ENCODE measurements at regions not wholly inside any gene's neighbourhood (a gene's known extent, or its start where the extent isn't known, plus 50 kb on each side); places are given as distances from the start of the nearest gene placed in this dataset.

DNA sequence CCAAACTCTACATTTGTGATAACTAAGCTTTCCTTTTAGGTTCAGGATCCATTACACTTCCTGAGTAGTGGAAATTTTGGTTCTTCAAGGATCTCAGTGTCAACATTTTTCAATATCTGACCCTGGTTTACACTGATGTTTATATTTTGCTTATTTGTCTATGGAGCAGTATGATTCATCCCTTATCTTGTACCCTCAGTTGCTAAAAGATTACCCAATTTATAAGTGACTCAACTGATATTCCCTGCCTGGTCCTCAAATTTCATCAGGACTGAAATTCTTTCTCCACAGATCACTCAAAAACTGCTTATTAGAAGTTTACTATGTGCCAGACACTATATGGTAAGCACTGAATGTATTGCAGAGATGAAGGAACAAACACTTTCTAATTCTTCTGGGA, 139.1 kb upstream of the CHRM3 start:
- in situ Hi-C loops (cut with MboI; ENCODE audit: low pct_unique_long_range_greater_than_20kb, low sequenced_read_pairs, unreplicated experiment): no loop called here
- no peak for DNase-seq (ENCODE audit: low spot score)
- TF ChIP-seq, protein P1, sequence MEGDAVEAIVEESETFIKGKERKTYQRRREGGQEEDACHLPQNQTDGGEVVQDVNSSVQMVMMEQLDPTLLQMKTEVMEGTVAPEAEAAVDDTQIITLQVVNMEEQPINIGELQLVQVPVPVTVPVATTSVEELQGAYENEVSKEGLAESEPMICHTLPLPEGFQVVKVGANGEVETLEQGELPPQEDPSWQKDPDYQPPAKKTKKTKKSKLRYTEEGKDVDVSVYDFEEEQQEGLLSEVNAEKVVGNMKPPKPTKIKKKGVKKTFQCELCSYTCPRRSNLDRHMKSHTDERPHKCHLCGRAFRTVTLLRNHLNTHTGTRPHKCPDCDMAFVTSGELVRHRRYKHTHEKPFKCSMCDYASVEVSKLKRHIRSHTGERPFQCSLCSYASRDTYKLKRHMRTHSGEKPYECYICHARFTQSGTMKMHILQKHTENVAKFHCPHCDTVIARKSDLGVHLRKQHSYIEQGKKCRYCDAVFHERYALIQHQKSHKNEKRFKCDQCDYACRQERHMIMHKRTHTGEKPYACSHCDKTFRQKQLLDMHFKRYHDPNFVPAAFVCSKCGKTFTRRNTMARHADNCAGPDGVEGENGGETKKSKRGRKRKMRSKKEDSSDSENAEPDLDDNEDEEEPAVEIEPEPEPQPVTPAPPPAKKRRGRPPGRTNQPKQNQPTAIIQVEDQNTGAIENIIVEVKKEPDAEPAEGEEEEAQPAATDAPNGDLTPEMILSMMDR (IDR thresholded peaks at IDR 0.05; ENCODE audit: extremely low read depth, insufficient read depth, missing control alignments): no peak

DNA sequence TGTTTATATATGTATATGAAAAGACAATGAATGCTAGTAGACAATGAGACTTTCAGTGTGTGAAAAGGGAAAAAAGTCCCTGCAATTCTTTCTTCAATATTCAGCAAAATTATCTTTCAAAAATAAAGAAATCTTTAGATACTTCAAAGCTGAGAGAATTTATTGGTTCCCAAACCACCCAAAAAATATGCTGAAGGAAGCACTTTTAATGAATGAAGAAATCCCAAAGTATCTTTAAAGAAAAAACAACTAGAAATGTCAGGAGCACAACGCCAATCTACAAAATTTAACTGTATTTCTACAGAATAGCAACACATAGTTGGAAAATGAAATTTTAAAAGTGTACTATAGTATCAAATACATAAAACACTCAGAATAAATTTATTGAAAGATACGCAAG, 142.3 kb upstream of the CHRM3 start:
- no peak for DNase-seq (ENCODE audit: low spot score)
- in situ Hi-C loops (cut with MboI; ENCODE audit: low pct_unique_long_range_greater_than_20kb, low sequenced_read_pairs, unreplicated experiment): no loop called here
- TF ChIP-seq, protein P1 (IDR thresholded peaks at IDR 0.05; ENCODE audit: extremely low read depth, insufficient read depth, missing control alignments): no peak

DNA sequence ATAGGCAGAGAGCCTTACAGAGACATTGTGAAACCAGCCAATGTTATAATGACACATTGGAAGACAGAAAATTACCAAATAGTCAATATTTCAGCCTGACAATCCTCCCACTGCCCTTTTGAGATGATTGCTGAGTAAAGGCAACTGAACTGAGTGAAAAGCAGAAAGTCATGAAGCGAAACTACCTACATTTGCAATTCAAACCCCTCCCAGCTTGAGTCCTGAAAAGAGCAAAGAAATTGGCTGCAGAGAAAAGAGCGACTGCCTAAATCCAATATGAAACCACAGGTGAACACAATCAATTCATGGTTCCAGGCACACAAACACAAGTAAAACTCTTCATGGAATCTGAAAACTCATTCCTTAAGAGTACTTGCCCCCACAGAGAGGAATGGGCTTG, 143.4 kb upstream of the CHRM3 start:
- no peak for DNase-seq (ENCODE audit: low spot score)
- in situ Hi-C loops (cut with MboI; ENCODE audit: low pct_unique_long_range_greater_than_20kb, low sequenced_read_pairs, unreplicated experiment): no loop called here
- TF ChIP-seq, protein P1 (IDR thresholded peaks at IDR 0.05; ENCODE audit: extremely low read depth, insufficient read depth, missing control alignments): no peak

DNA sequence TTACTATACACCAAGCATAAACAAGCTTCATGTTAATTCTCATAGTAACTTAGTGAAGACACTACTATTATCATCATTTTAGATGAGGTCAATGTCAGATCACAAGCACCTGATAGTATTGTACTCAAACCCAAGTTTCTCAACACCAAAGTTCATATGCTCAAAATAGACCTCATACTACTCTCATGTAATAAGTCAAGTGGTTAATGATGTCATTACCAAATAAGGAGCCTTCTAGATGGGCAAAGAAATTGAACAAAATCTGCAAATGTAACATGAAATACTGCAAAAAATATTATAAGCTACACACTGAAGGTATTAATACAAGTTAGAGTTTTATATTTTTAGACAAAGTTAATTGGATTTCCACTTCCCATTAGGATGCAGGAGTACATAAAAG, 144.0 kb upstream of the CHRM3 start:
- TF ChIP-seq, protein P1 (IDR thresholded peaks at IDR 0.05; ENCODE audit: extremely low read depth, insufficient read depth, missing control alignments): no peak
- in situ Hi-C loops (cut with MboI; ENCODE audit: low pct_unique_long_range_greater_than_20kb, low sequenced_read_pairs, unreplicated experiment): no loop called here
- DNase-seq (ENCODE audit: low spot score): no peak

DNA sequence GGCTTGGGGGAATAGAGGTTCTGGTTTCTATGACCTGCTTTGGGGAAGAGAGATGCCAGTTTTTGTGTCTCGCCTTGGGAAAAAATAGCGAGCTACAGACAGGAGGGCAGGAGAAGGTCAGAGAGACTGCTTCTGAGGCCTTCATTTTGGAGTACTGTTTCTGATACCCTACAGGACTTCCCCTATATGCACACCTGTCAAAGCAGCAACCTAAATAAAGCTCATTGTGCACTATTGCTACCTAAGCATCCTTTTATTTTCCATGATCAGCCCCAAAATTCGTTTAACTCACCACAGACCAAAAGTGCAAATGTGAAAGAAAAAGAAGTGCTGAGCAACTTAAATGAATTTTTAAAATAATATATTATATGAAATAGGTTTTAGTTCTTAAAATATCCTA, 145.6 kb upstream of the CHRM3 start:
- no peak for DNase-seq (ENCODE audit: low spot score)
- TF ChIP-seq, protein P1 (IDR thresholded peaks at IDR 0.05; ENCODE audit: extremely low read depth, insufficient read depth, missing control alignments): no peak
- in situ Hi-C loops (cut with MboI; ENCODE audit: low pct_unique_long_range_greater_than_20kb, low sequenced_read_pairs, unreplicated experiment): no loop called here

DNA sequence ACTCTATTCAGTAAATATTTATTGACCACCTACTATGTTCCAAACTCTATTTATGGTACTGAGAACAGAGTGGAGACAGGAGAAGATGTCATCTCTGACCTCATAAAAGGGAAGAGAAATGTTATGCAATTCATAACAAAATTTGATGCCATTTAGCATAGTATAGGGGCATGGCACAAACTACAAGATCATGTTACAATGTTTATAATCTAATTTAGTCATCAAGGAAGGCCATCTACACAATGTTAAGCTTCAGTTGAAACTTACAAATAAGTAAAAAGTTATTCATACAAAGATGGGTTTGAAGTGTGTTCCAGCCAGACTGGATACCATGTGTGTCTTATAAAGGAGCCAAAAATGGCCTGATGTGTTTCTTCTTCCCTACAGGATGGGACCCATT, 146.8 kb upstream of the CHRM3 start:
- no peak for DNase-seq (ENCODE audit: low spot score)
- TF ChIP-seq, protein P1 (IDR thresholded peaks at IDR 0.05; ENCODE audit: extremely low read depth, insufficient read depth, missing control alignments): no peak
- in situ Hi-C loops (cut with MboI; ENCODE audit: low pct_unique_long_range_greater_than_20kb, low sequenced_read_pairs, unreplicated experiment): no loop called here

DNA sequence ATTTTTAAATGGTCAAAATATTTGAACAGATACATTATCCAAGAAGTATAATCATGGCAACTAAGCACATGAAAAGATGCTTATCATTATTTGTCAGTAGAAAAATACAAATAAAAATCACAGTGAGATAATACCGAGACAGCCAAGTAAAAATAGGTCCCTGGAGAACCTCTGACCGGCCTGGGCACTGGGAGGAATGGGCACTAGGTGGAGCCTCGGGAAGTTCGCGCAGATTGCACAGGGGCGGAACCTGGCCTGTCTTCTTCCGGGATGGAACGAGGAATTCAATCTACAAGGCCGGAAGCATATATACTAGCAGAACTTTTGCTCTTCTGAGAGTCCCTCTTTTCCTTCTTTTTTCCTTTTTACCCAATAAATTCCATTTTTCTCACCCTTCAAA, 148.5 kb upstream of the CHRM3 start:
- TF ChIP-seq, protein P1 (IDR thresholded peaks at IDR 0.05; ENCODE audit: extremely low read depth, insufficient read depth, missing control alignments): no peak
- no peak for DNase-seq (ENCODE audit: low spot score)
- in situ Hi-C loops (cut with MboI; ENCODE audit: low pct_unique_long_range_greater_than_20kb, low sequenced_read_pairs, unreplicated experiment): no loop called here
